Left forelimb (tissue), 1 donor: ENCODE measurements at regions not wholly inside any gene's neighbourhood (a gene's known extent, or its start where the extent isn't known, plus 50 kb on each side); places are given as distances from the start of the nearest gene placed in this dataset.
A peak's percentile ranks its signal among the peaks of the same experiment; 100 is the strongest.

Experiments
- DNase-seq: peaks from one replicate; pipeline ENCODE4 v3.0.0-alpha.2; 2018; ENCODE audit warnings: low spot score

GRCh38 chr10:130485958-130486895 lies 350.0 kb downstream of the GLRX3 start:
- no peak for DNase-seq

GRCh38 chr10:130486906-130487305 lies 350.7 kb downstream of the GLRX3 start:
- DNase-seq, result no peak

- no peak for DNase-seq
These were observed 351.4 kb downstream of the GLRX3 start for GRCh38 chr10:130487566-130487965.

DNA sequence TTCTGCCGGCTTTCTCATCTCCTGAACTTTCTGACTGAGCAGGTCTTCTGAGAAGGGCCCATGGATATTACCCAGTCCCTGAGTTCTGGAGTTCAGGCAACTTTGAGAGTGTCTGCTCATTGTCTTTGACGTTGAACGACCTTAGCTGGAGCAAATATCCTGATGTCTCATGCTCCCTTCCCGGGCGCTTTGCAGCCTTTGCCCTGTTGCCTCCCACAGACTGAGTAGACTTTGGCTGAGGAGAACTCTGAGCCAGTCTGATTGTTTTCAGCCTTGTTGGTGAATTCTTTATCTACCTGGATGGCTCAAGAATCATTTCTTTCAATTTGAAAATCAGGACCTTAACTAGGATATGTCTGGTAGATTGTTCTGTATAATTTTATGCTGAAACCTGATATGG lies 353.7 kb downstream of the GLRX3 start:
- peak; percentile 20 for DNase-seq

- DNase-seq, result peak; percentile 15
These were observed 355.0 kb downstream of the GLRX3 start for GRCh38 chr10:130491011-130491692.

- DNase-seq, result peak; percentile 46
These were observed 355.5 kb downstream of the GLRX3 start for GRCh38 chr10:130491693-130492050.

- DNase-seq, result peak; percentile 64
These were observed 356.2 kb downstream of the GLRX3 start for GRCh38 chr10:130492266-130492934.

GRCh38 chr10:130493021-130493420 lies 356.8 kb downstream of the GLRX3 start:
- DNase-seq, result no peak

DNA sequence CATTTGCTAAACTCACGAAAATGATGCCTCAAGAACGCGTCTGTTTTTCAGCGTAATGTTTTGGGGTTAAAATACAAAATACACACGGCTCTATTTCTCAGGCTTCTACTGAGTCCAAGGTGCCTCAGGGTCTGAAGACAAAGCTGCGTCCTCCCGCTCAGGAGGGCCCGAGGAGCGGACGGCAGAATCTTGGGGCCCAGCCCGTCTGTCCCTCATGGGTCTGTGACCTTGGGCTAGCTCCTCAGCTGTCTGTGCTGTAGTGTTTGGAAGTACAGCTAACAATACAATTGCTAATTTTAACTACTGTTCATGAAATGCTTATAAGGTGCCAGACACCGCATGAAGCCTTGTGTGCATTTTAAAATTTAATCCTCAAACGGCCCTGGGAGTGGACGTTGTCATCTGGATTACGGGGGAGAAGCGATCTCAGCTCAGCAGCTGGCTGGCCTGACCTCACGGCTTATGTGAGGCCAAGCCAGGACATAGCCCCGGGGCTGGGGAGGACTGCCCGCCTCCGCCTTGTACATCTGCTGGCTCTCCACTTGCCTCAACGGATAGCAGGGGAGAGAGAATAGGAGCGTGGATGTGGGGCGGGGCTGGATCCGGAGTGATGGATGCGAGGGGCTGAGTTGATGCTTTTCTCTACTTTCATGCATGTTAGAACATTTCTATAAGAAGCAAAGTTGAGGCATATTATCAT lies 357.4 kb downstream of the GLRX3 start:
- no peak for DNase-seq

DNA sequence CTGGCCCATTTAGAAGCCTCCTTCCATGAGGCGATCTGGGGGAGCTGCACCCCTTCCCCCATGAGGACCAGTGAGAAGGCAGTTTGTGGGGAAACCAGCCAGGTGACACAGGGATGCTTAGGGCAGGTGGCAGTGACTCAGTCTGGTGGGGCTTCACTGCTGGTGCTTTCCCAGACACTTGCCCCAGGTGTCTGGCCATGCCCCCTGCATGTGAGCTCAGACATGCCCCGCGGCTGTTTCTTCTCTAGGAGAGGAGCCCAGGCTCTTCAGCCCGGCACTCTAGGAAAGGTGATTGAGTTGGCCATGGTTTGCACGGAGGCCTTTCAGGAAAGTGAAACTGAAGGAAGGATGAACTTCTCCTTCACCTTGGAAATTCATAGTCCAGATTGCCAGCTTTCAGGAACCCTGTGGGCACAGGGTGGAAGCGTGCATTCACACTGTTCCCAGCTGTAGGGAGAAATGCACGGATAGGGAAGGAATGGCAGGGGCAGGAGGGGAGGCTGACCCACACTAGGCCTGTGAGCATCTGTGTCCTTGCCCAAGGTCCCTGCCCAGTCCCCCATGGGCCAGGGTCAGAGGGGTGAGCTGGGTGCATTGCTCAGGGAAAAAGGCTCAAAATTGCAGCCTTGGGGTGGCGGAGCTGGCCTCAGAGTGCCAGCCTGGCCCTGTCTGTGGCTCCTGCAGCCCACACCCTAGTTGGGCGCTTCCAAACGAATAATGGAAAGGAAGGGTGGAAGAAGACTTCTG lies 359.1 kb downstream of the GLRX3 start:
- no peak for DNase-seq

DNA sequence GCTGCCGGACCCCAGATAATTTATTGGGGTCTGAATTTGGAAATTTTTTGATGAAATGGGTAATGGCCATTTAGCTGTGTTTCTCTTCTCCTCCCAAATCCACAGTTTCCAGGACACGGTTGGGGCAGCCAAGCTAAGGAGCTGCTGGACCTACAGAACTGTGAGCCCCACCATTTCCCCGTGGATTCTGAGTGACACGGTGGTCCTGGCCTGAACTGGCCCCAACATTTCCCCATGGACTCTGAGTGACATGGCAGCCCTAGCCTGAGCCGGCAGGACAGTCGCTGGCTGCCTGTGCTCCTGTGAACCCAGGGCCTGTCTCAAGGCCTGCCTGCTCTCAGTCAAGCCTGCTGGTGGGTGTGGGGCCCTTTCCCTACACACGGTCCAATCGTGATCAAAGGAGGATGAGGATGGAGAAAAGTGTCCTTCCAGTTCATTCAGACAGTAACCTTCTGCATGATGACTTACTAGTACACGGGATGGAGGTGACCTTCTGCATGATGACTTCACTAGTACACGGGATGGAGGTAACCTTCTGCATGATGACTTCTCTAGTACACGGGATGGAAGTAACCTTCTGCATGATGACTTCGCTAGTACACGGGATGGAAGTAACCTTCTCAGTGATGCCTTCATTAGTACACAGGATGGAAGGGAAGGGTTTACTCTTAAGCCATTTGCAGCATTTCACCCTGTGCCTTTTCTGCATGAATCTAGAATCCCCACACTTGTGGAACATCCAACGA lies 359.9 kb downstream of the GLRX3 start:
- DNase-seq, result peak; percentile 58

DNA sequence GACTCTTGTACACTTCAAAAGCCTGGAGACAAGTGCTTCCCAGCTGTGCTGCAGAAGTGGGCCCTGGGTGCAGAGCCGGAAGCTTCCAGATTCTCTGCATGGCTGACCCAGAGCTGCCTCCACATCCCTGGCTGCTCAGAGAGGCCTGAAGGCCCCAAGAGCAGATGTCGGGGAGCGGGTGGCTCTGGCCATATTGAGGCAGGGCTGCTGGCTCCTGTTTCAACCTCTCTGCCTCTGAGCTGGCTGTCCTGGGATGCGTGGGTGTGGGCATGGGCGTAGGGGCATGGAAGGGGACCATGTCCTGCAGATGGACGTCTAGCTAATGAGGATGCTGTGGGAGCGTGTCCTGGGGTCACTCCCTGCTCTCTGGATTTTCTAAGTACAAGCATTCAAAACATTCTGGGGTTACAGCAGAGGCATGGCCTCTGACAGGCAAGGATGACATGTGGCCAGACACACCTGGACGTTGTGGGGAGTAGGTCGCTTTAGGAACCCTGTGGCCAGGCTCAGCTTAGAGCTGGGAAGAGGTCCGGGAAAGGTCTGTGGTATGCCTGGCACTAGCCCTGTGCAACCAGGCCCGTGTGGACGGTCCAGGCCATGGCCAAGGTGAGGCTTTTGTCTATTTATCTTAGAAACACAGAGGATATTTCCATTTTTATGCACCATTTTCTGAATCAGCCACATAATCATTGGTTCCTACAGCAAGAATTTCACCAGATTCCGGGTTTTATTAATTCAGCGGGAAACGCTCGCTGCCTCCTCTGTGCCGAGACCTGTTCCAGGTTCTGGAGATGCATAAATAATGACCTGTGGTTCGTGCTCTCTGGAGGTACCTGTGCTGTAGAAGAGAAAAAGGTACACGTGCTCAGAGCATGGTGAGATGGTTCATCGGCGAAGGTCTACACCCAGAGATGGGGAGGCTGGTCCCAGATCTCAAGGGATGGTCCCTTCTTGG lies 361.1 kb downstream of the GLRX3 start:
- peak; percentile 56 for DNase-seq

- peak; percentile 47 for DNase-seq
These were observed 361.9 kb downstream of the GLRX3 start for GRCh38 chr10:130498042-130498441.

GRCh38 chr10:130498934-130499333 lies 362.7 kb downstream of the GLRX3 start:
- DNase-seq, result no peak

GRCh38 chr10:130499541-130499940 lies 363.4 kb downstream of the GLRX3 start:
- peak; percentile 22 for DNase-seq

GRCh38 chr10:130500261-130501000 lies 364.2 kb downstream of the GLRX3 start:
- DNase-seq, result peak; percentile 54

GRCh38 chr10:130507461-130507860 lies 371.3 kb downstream of the GLRX3 start:
- DNase-seq, result no peak

DNA sequence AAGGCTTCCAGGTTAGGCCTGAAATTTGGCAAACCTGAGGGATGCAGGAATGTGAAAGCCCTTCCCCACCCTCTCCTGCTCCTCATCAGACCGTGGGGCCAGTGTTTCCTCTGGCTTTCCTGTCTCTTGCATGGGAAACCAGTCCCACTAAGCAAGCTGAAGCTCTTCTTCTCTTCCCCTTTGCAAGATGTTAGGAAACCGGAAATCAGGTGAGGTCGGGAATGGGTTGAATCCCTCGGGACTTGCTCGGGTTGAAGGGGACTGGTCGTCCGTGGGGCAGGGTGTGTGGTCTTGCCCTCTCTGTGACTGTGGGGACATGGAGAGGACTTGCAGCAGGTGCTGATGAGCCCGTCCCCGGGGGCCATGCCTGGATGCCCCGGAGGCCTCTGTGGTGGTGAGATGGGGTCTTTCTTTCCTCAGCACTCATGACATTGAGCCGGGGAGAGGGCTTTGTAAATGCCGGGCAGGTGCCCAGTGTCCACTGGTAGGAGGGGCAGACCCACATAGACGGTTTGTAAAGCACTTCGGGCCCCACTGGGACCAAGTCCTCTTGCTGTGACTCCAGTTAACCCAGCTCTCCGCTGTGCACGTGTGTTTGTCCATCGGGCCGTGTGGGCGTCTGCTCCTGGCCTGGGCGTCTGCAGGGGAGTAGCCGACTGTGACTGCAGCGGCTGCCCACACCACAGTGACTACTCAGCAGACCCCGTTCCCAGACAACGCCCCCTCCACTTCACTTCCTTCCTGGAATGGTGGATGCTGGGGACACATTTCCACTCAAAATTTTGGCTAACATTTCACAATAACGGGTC lies 373.9 kb downstream of the GLRX3 start:
- DNase-seq, result no peak
